DND-41 (cell line): ENCODE measurements at regions not wholly inside any gene's neighbourhood (a gene's known extent, or its start where the extent isn't known, plus 50 kb on each side); places are given as distances from the start of the nearest gene placed in this dataset.

ENCODE experiments used
- ATAC-seq: fragments of 200-7000 bp; cut with Tn5 transposase; 3 replicates; pipeline ENCODE4 v1.9.1; 2021; ENCODE audit warnings: low read depth; ENCODE audit not compliant: insufficient read depth
- DNase-seq: peaks from one replicate; pipeline ENCODE4 v3.0.0-alpha.2; 2020
- H2AFZ ChIP-seq: 2 replicates; pipeline ENCODE4 v1.6.0; 2012; ENCODE audit warnings: low read depth, low read length
- H3K27ac ChIP-seq: 2 replicates; pipeline ENCODE4 v1.5.1; 2012; ENCODE audit warnings: low read length, inconsistent platforms
- H3K27me3 ChIP-seq: fragments of 200-600 bp; sonication (generic); 2 replicates; pipeline ENCODE4 v1.6.0; 2012; ENCODE audit warnings: low read length, mild to moderate bottlenecking, inconsistent platforms; ENCODE audit not compliant: insufficient read depth, poor library complexity
- H3K36me3 ChIP-seq: 2 replicates; pipeline ENCODE4 v1.5.1; 2012; ENCODE audit warnings: low read length, inconsistent platforms; ENCODE audit not compliant: insufficient read depth
- H3K4me1 ChIP-seq: 2 replicates; pipeline ENCODE4 v1.5.1; 2012; ENCODE audit warnings: mild to moderate bottlenecking, low read length; ENCODE audit not compliant: insufficient read depth
- H3K4me2 ChIP-seq: 2 replicates; pipeline ENCODE4 v1.6.0; 2012; ENCODE audit warnings: mild to moderate bottlenecking, moderate library complexity, low read length, inconsistent platforms; ENCODE audit not compliant: insufficient read depth
- H3K4me3 ChIP-seq, 2 experiments: fragments of 200-600 bp in 1 of 2; shearing (Covaris generic) in 1 of 2; 2 replicates each; pipeline ENCODE4 v1.5.1; 2012 to 2016; ENCODE audit warnings: inconsistent platforms in 2 of 2, low read length in 2 of 2, mild to moderate bottlenecking in 2 of 2, low read depth in 1 of 2, moderate library complexity in 1 of 2
- H3K79me2 ChIP-seq: 2 replicates; pipeline ENCODE4 v1.6.0; 2012; ENCODE audit warnings: low read length, inconsistent platforms; ENCODE audit not compliant: insufficient read depth
- H3K9ac ChIP-seq: 2 replicates; pipeline ENCODE4 v1.6.0; 2012; ENCODE audit warnings: low read depth, mild to moderate bottlenecking, inconsistent platforms, low read length, moderate library complexity
- H3K9me3 ChIP-seq: 2 replicates; pipeline ENCODE4 v1.5.1; 2012; ENCODE audit warnings: low read length, moderate library complexity, mild to moderate bottlenecking, inconsistent platforms; ENCODE audit not compliant: insufficient read depth, severe bottlenecking
- H4K20me1 ChIP-seq: 2 replicates; pipeline ENCODE4 v1.6.0; 2012; ENCODE audit warnings: low read length; ENCODE audit not compliant: insufficient read depth
- CTCF ChIP-seq: IDR thresholded peaks from 2 replicates; pipeline ENCODE4 v1.5.1; 2012; ENCODE audit warnings: borderline replicate concordance, low read length, moderate library complexity, mild to moderate bottlenecking; ENCODE audit not compliant: poor library complexity, severe bottlenecking; ENCODE audit errors: extremely low read depth
- EZH2 ChIP-seq: IDR thresholded peaks from 3 replicates; pipeline ENCODE4 v1.6.1; 2012; ENCODE audit warnings: borderline replicate concordance, low read depth, mild to moderate bottlenecking, moderate library complexity, low read length, inconsistent platforms; ENCODE audit not compliant: severe bottlenecking

- H3K4me1 ChIP-seq: no peaks in the 10 kb centered on the region
These were observed 56.5 kb upstream of the ADTRP start for GRCh38 chr6:11835065-11835464.

GRCh38 chr6:11833626-11834592 lies 55.3 kb upstream of the ADTRP start:
- Histone ChIP-seq H3K36me3 (no peaks in the 10 kb centered on the region), H2AFZ (no peak overlapping the region), H3K9me3 (no peaks in the 10 kb centered on the region), H4K20me1 (no peaks in the 10 kb centered on the region), H3K4me3 (no peak overlapping the region), H3K27ac (no peak overlapping the region), H3K79me2 (no peaks in the 10 kb centered on the region), H3K4me2 (no peak overlapping the region), H3K4me1 (no peaks in the 10 kb centered on the region), H3K9ac (no peak overlapping the region), H3K27me3 (no peaks in the 10 kb centered on the region)
- DNase-seq: no peak
- TF ChIP-seq EZH2: no peak
- TF ChIP-seq CTCF: no peak
- ATAC-seq: no peak

More at GRCh38 chr6:11835065-11835464, 56.5 kb upstream of the ADTRP start:
- Histone ChIP-seq H3K79me2 (no peaks in the 10 kb centered on the region), H3K27me3 (no peaks in the 10 kb centered on the region), H3K9ac (no peak overlapping the region), H3K27ac (no peak overlapping the region), H4K20me1 (no peaks in the 10 kb centered on the region), H2AFZ (no peak overlapping the region), H3K9me3 (no peaks in the 10 kb centered on the region), H3K4me2 (no peak overlapping the region), H3K4me3 (no peak overlapping the region), H3K36me3 (no peaks in the 10 kb centered on the region)
- TF ChIP-seq EZH2: no peak
- TF ChIP-seq CTCF: no peak
- ATAC-seq: no peak
- no peak for DNase-seq

- ATAC-seq (no peak), DNase-seq (no peak)
- no peak overlapping the region for H3K4me2 ChIP-seq
- no peaks in the 10 kb centered on the region for H4K20me1 ChIP-seq
- no peaks in the 10 kb centered on the region for H3K36me3 ChIP-seq
- H3K9me3 ChIP-seq: no peaks in the 10 kb centered on the region
- no peaks in the 10 kb centered on the region for H3K4me1 ChIP-seq
- TF ChIP-seq EZH2: no peak
- no peak for TF ChIP-seq CTCF
- no peak overlapping the region for H3K27ac ChIP-seq
- H3K27me3 ChIP-seq: no peaks in the 10 kb centered on the region
- no peaks in the 10 kb centered on the region for H3K79me2 ChIP-seq
- H3K9ac ChIP-seq: no peak overlapping the region
- H3K4me3 ChIP-seq: no peak overlapping the region
- H2AFZ ChIP-seq: no peak overlapping the region
These were observed 53.0 kb upstream of the ADTRP start for GRCh38 chr6:11831653-11832052.

- peak; percentile 57 for ATAC-seq
- no peaks in the 10 kb centered on the region for H4K20me1 ChIP-seq
- H3K4me2 ChIP-seq: no peak overlapping the region
- H3K79me2 ChIP-seq: no peaks in the 10 kb centered on the region
- H2AFZ ChIP-seq: no peak overlapping the region
- H3K27me3 ChIP-seq: no peaks in the 10 kb centered on the region
- H3K36me3 ChIP-seq: no peaks in the 10 kb centered on the region
- no peak for TF ChIP-seq EZH2
- H3K9me3 ChIP-seq: no peaks in the 10 kb centered on the region
- no peaks in the 10 kb centered on the region for H3K4me1 ChIP-seq
- H3K27ac ChIP-seq: no peak overlapping the region
- DNase-seq: no peak
- no peak overlapping the region for H3K4me3 ChIP-seq
- H3K9ac ChIP-seq: no peak overlapping the region
These were observed 51.9 kb upstream of the ADTRP start for GRCh38 chr6:11830520-11830919.
